ENCODE measurements at regions not wholly inside any gene's neighbourhood (a gene's known extent, or its start where the extent isn't known, plus 50 kb on each side); places are given as distances from the start of the nearest gene placed in this dataset.

- no peak for TF ChIP-seq ERG (CRISPR knock-in tag; IDR thresholded peaks at IDR 0.05)
- no peak for TF ChIP-seq AR (CRISPR knock-in tag; IDR thresholded peaks at IDR 0.05)
- no peak for TF ChIP-seq MYBL2 (CRISPR knock-in tag; IDR thresholded peaks at IDR 0.05)
- TF ChIP-seq ETV6 (CRISPR knock-in tag; IDR thresholded peaks at IDR 0.05) = no peak
- TF ChIP-seq SOX15 (CRISPR knock-in tag; IDR thresholded peaks at IDR 0.05) = no peak
- no peak for TF ChIP-seq NFYB (CRISPR knock-in tag; conservative IDR thresholded peaks at IDR 0.05; ENCODE audit: low read depth)
- no peak for TF ChIP-seq SP1 (CRISPR knock-in tag; conservative IDR thresholded peaks at IDR 0.05)
- TF ChIP-seq KAT7 (CRISPR knock-in tag; IDR thresholded peaks at IDR 0.05; ENCODE audit: borderline replicate concordance) = no peak
Measured at GRCh38 chr16:88284626-88285513, 97.9 kb upstream of the ZNF469 start (continued).

GRCh38 chr16:88285514-88285822, 97.3 kb upstream of the ZNF469 start:
- H3K4me1 Mint-ChIP-seq = no peaks in the 10 kb centered on the region
- peaks cover 17% of the 10 kb centered on the region for H3K36me3 Mint-ChIP-seq
- H3K9me3 Mint-ChIP-seq = peaks cover 36% of the 10 kb centered on the region
- H3K4me3 Mint-ChIP-seq = no peak overlapping the region
- POLR2A ChIA-PET = no interaction called here
- H3K27ac Mint-ChIP-seq = no peak overlapping the region
- peaks cover 9% of the 10 kb centered on the region for H3K27me3 Mint-ChIP-seq (ENCODE audit: low read depth)
- DNase-seq (ENCODE audit: low spot score) (no peak), ATAC-seq (no peak)
- CTCF ChIA-PET = no interaction called here
- no peak for TF ChIP-seq ZNF396 (CRISPR knock-in tag; IDR thresholded peaks at IDR 0.05; ENCODE audit: borderline replicate concordance)
- no peak for TF ChIP-seq ATF2 (CRISPR knock-in tag; IDR thresholded peaks at IDR 0.05; ENCODE audit: borderline replicate concordance, low read depth)
- TF ChIP-seq TEAD4 (CRISPR knock-in tag; IDR thresholded peaks at IDR 0.05) = no peak
- TF ChIP-seq ATF1 (CRISPR knock-in tag; IDR thresholded peaks at IDR 0.05) = no peak
- no peak for TF ChIP-seq USF2 (CRISPR knock-in tag; IDR thresholded peaks at IDR 0.05)
- no peak for TF ChIP-seq CDX4 (CRISPR knock-in tag; IDR thresholded peaks at IDR 0.05; ENCODE audit: borderline replicate concordance)
- no peak for TF ChIP-seq E2F5 (CRISPR knock-in tag; IDR thresholded peaks at IDR 0.05)
- no peak for TF ChIP-seq NR1H2 (CRISPR knock-in tag; IDR thresholded peaks at IDR 0.05)
- no peak for TF ChIP-seq GABPB1 (CRISPR knock-in tag; IDR thresholded peaks at IDR 0.05)
- no peak for TF ChIP-seq ZNF416 (CRISPR knock-in tag; IDR thresholded peaks at IDR 0.05)
- TF ChIP-seq ZBTB21 (CRISPR knock-in tag; IDR thresholded peaks at IDR 0.05; ENCODE audit: borderline replicate concordance) = no peak
- TF ChIP-seq MAX (CRISPR knock-in tag; IDR thresholded peaks at IDR 0.05) = no peak
- TF ChIP-seq ZBTB43 (CRISPR knock-in tag; IDR thresholded peaks at IDR 0.05) = no peak
- no peak for TF ChIP-seq ARID4B (CRISPR knock-in tag; IDR thresholded peaks at IDR 0.05; ENCODE audit: borderline replicate concordance)

All from WTC11 (cell line).